Fibroblast of pulmonary artery (primary cell): ENCODE measurements at regions not wholly inside any gene's neighbourhood (a gene's known extent, or its start where the extent isn't known, plus 50 kb on each side); places are given as distances from the start of the nearest gene placed in this dataset.

ENCODE experiments used
- DNase-seq: peaks from one replicate; pipeline ENCODE4 v3.0.0-alpha.2; 2010; ENCODE audit warnings: low read depth
- H3K4me3 ChIP-seq: replicated peaks from 2 replicates; pipeline ENCODE4 v1.5.1; 2011; ENCODE audit warnings: low read depth, mild to moderate bottlenecking, control low read depth, low read length, moderate library complexity
- CTCF ChIP-seq: IDR thresholded peaks from 2 replicates; pipeline ENCODE4 v1.5.1; 2011; ENCODE audit warnings: mild to moderate bottlenecking, control low read depth, low read length, inconsistent platforms; ENCODE audit errors: missing control alignments

- no peak overlapping the region for H3K4me3 ChIP-seq
- DNase-seq = no peak
- no peak for TF ChIP-seq CTCF
Observed at GRCh38 chr12:20274008-20274407, 94.3 kb upstream of the PDE3A start.

GRCh38 chr12:20278276-20278675 is 90.1 kb upstream of the PDE3A start:
- H3K4me3 ChIP-seq = no peak overlapping the region
- DNase-seq = no peak
- TF ChIP-seq CTCF = no peak

GRCh38 chr12:20280515-20280914 is 87.8 kb upstream of the PDE3A start:
- peak; percentile 74 for DNase-seq
- no peak overlapping the region for H3K4me3 ChIP-seq
- TF ChIP-seq CTCF = no peak

GRCh38 chr12:20282401-20282800 is 85.9 kb upstream of the PDE3A start:
- no peak overlapping the region for H3K4me3 ChIP-seq
- TF ChIP-seq CTCF = no peak
- DNase-seq = peak; percentile 29

- no peak for DNase-seq
- no peak for TF ChIP-seq CTCF
- H3K4me3 ChIP-seq = no peak overlapping the region
Observed at GRCh38 chr12:20283482-20283881, 84.9 kb upstream of the PDE3A start.

GRCh38 chr12:20289520-20289919 is 78.8 kb upstream of the PDE3A start:
- DNase-seq = no peak
- H3K4me3 ChIP-seq = no peak overlapping the region
- no peak for TF ChIP-seq CTCF

GRCh38 chr12:20300457-20300856 is 67.9 kb upstream of the PDE3A start:
- DNase-seq = no peak
- no peak for TF ChIP-seq CTCF
- no peak overlapping the region for H3K4me3 ChIP-seq
